Motor neuron (in vitro differentiated cells): ENCODE measurements at regions not wholly inside any gene's neighbourhood (a gene's known extent, or its start where the extent isn't known, plus 50 kb on each side); places are given as distances from the start of the nearest gene placed in this dataset.
A peak's percentile ranks its signal among the peaks of the same experiment; 100 is the strongest.

Source experiments
- ATAC-seq, 8 experiments: fragments of 200-7000 bp; cut with Tn5 transposase; replicated peaks in 6 of 8; 2 replicates each; pipeline ENCODE4 v1.8.0; 2021; ENCODE audit warnings: mild to moderate bottlenecking in 8 of 8, moderate library complexity in 8 of 8
- H3K27ac ChIP-seq, 2 donors: fragments of 250-450 bp; sonication (Bioruptor Pico); 2 replicates each; pipeline ENCODE4 v1.9.0; 2021; ENCODE audit warnings: antibody characterized with exemption in 2 of 2, mild to moderate bottlenecking in 2 of 2, moderate library complexity in 1 of 2
- H3K4me1 ChIP-seq, 2 donors: fragments of 250-450 bp; sonication (Bioruptor Pico); replicated peaks in 1 of 2; 2 replicates each; pipeline ENCODE4 v1.6.1; 2021; ENCODE audit warnings: antibody characterized with exemption in 2 of 2, mild to moderate bottlenecking in 2 of 2, moderate library complexity in 1 of 2
- H3K4me3 ChIP-seq, 5 donors: fragments of 250-450 bp; sonication (Bioruptor Pico); 2 replicates each; pipeline ENCODE4 v1.9.0; 2021; ENCODE audit warnings: antibody characterized with exemption in 5 of 5, mild to moderate bottlenecking in 5 of 5, moderate library complexity in 4 of 5
- WGBS, 10 experiments: fragments of 450-650 bp; shearing (Covaris generic); methylation state at CpG; one replicate each; pipeline ENCODE4 v1.0.0; 2022; 5-methylcytosine and 5-hydroxymethylcytosine counted together
- in situ Hi-C, 9 experiments: fragments of 400-800 bp; cut with MboI; loops; one replicate each; pipeline ENCODE4 v1.15.0; 2021; ENCODE audit warnings: low sequenced_read_pairs in 9 of 9, low pct_unique_long_range_greater_than_20kb in 2 of 9; ENCODE audit not compliant: unreplicated experiment in 9 of 9

- H3K27ac ChIP-seq: no peak overlapping the region
Observed at GRCh38 chr1:69129538-69129937, 438.2 kb upstream of the LRRC7 start.

DNA sequence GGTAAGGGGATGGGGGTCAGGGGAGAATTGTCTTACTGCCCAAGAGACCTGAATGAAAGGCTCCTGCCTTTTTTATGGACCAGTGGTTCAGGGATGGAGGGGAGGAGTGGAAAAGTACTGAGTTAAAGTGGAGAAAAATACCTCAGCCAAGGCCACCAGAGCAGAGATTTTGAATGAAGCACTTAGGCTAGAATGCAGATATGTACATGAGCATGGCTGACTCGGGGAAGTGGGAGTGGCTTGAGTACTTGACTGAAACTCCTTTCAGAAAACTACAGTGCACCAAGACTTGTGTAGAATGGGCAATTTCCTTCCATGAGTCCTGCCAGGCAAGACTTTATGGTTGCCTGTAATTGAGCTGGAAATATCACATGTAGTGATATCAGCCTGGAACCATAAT lies 429.6 kb upstream of the LRRC7 start:
- H3K4me1 ChIP-seq: no peaks in the 10 kb centered on the region
- 44 to 86% (median 61%) methylated on average over 1 of the region's 1 CpG; no CpG with 5 or more reads in 6 of the 10 experiments for WGBS, 10 experiments
- ATAC-seq: peak in 1 of 8 experiments; percentile 35
- in situ Hi-C loops: no loop called here
- H3K27ac ChIP-seq: no peak overlapping the region
- H3K4me3 ChIP-seq: no peak overlapping the region

More at GRCh38 chr1:69129538-69129937, 438.2 kb upstream of the LRRC7 start:
- Histone ChIP-seq H3K4me3 (no peak overlapping the region), H3K4me1 (peaks cover 2 to 12% of the 10 kb centered on the region in 2 donors)
- no peak for ATAC-seq
- in situ Hi-C loops: no loop called here
- 29 to 100% (median 66%) methylated on average over 1 to 4 of the region's 4 CpGs; no CpG with 5 or more reads in 2 of the 10 experiments for WGBS, 10 experiments

DNA sequence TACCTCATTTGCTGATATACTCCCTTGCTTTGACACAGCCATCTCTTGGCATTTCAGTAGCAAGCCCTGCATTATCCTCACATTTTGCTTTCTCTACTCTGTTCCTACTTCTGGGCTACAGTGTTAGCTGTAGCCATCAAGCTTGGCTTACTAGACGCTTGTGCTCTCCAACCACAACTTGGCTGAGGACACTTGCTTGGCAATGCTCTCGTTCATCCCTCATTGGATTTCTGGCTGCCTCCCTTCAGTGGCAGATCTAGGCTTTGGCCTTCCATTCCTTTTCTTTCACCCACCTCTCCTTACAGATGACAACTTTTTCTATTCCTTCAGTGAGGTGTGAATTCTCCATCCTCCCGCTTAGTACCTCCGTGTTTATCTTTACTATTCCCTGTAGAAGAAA lies 428.7 kb upstream of the LRRC7 start:
- no peak overlapping the region for H3K27ac ChIP-seq
- WGBS, 10 experiments: 0 to 100% (median 83%) methylated on average over 1 to 4 of the region's 4 CpGs; no CpG with 5 or more reads in 1 of the 10 experiments
- no peak for ATAC-seq
- H3K4me1 ChIP-seq: no peaks in the 10 kb centered on the region
- in situ Hi-C loops: no loop called here
- H3K4me3 ChIP-seq: no peak overlapping the region

GRCh38 chr1:69146303-69146702 lies 421.4 kb upstream of the LRRC7 start:
- Histone ChIP-seq H3K4me1 (no peaks in the 10 kb centered on the region), H3K27ac (no peak overlapping the region), H3K4me3 (no peak overlapping the region)
- WGBS, 10 experiments: 11 to 100% (median 80%) methylated on average over 2 to 3 of the region's 3 CpGs
- ATAC-seq: no peak
- in situ Hi-C loops: no loop called here

DNA sequence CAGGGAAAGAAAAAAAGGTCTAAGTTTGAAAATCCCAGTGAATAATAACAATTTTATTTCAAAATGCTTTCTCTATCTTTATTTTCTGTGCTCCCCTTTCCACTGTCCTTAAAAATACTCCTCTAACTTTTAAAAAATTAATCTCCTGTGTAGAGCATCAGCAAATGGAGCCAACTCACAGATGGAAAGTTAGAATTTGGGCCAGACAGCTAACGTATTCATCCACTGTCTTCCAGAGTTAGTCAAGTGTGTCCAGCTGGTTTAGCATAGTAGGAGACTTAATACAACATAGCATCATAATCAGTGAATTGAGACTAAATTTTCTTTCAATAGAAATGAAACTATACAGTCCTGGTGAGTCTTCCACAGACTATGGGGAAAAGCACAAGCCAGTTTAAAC lies 419.0 kb upstream of the LRRC7 start:
- in situ Hi-C loops: no loop called here
- no peak overlapping the region for H3K27ac ChIP-seq
- no peaks in the 10 kb centered on the region for H3K4me1 ChIP-seq
- H3K4me3 ChIP-seq: no peak overlapping the region
- no peak for ATAC-seq
- 0 to 100% (median 93%) methylated on average over 1 of the region's 1 CpG; no CpG with 5 or more reads in 3 of the 10 experiments for WGBS, 10 experiments

DNA sequence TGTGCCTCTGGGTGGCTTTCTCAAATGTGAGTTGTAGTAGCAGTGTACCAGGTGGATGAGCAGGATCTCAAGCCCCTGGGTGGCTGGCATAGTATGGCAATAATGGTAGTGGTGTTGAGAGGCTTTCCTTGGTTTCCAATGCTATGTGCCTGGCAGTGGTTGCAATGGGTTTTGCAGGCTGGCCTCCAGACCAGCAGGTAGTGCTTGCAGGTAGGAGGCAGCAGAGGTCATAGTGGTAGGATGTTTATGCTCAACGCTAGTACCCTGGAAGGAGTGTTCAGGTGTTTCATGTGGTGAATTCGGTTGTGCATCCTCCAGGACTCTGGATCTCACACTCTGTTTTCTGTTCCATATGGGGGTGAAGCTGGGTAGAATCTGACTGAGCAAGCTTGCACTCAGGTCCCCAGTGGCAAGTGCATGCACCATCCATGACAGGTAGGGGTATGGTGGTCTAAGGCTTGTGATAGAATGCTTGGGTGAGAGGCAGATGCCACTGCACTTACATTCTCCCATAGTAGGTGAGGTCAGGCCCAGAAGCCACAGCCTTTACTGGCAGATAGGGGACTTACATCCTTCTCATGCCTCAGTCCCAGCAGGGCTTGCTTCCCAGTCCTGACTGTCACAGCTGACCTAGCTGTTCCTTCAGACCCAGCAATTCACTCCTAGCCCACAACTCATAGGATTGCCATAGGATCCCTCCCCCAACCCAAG lies 410.5 kb upstream of the LRRC7 start:
- WGBS, 10 experiments: 20 to 100% (median 88%) methylated on average over 1 to 2 of the region's 2 CpGs; no CpG with 5 or more reads in 4 of the 10 experiments
- H3K27ac ChIP-seq: no peak overlapping the region

GRCh38 chr1:69163241-69163640 lies 404.5 kb upstream of the LRRC7 start:
- WGBS, 10 experiments: 56 to 100% (median 95%) methylated on average over 2 of the region's 2 CpGs; no CpG with 5 or more reads in 5 of the 10 experiments
- ATAC-seq: no peak
- H3K4me1 ChIP-seq: no peaks in the 10 kb centered on the region
- no peak overlapping the region for H3K27ac ChIP-seq
- in situ Hi-C loops: no loop called here
- no peak overlapping the region for H3K4me3 ChIP-seq

More for the DNA sequence above, 410.5 kb upstream of the LRRC7 start:
- no peak for ATAC-seq
- Histone ChIP-seq H3K4me3 (no peak overlapping the region), H3K4me1 (no peaks in the 10 kb centered on the region)
- in situ Hi-C loops: no loop called here

GRCh38 chr1:69163779-69164178 lies 403.9 kb upstream of the LRRC7 start:
- Histone ChIP-seq H3K27ac (no peak overlapping the region), H3K4me1 (no peaks in the 10 kb centered on the region), H3K4me3 (no peak overlapping the region)
- ATAC-seq: no peak
- in situ Hi-C loops: no loop called here

DNA sequence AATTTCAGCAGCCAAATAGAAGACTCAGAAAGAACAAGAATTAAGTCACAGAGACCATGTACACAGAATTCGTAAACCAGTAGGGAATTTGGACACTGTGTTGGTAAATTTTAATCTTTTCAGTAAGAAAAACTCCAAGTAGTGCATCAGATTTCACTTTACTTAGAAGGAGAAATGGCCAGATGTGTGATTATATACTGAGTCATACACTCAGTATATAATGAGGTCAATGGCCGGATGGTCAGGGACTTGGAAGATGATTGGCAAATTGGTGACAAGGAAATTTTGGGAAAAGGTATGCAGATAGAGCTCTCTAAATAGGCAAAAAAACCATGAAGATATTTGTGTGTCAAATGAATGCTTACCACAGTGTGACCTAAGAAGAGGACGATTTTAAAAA lies 399.8 kb upstream of the LRRC7 start:
- no peak for ATAC-seq
- in situ Hi-C loops: no loop called here
- WGBS, 10 experiments: 17 to 100% (median 67%) methylated on average over 1 to 3 of the region's 3 CpGs
- Histone ChIP-seq H3K4me1 (no peaks in the 10 kb centered on the region), H3K4me3 (no peak overlapping the region), H3K27ac (no peak overlapping the region)

- in situ Hi-C loops: no loop called here
- H3K4me3 ChIP-seq: no peak overlapping the region
- no peak overlapping the region for H3K27ac ChIP-seq
- no peaks in the 10 kb centered on the region for H3K4me1 ChIP-seq
- ATAC-seq: peak in 1 of 8 experiments; percentile 55
Observed at GRCh38 chr1:69171248-69171647, 396.5 kb upstream of the LRRC7 start.

- no peak for ATAC-seq
- in situ Hi-C loops: no loop called here
- no peaks in the 10 kb centered on the region for H3K4me1 ChIP-seq
- no peak overlapping the region for H3K4me3 ChIP-seq
- 6 to 82% (median 56%) methylated on average over 2 to 7 of the region's 7 CpGs for WGBS, 10 experiments
- H3K27ac ChIP-seq: no peak overlapping the region
Observed at GRCh38 chr1:69172003-69173000, 395.4 kb upstream of the LRRC7 start.

DNA sequence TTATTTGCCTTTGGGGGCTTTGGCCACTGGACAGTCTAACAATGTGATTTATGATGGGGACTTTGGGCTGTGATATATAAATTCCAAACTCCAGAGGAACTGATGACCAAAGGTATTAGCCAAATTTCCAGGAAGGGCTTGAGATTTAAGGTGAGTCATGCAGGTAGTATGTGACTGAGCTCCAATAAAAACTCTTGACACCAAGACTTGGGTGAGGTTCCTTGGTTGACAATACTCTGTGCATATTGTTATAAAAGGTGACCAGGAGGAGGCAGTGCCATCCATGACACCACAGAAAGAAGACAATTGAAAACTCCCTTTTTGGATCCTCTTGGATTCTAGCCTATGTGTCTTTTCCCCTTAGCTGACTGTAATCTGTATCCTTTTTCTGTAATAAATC lies 392.7 kb upstream of the LRRC7 start:
- no peak overlapping the region for H3K27ac ChIP-seq
- no peak overlapping the region for H3K4me3 ChIP-seq
- H3K4me1 ChIP-seq: no peaks in the 10 kb centered on the region
- no peak for ATAC-seq
- in situ Hi-C loops: no loop called here

GRCh38 chr1:69180358-69180757 lies 387.4 kb upstream of the LRRC7 start:
- no peak overlapping the region for H3K27ac ChIP-seq
- in situ Hi-C loops: no loop called here
- no peak for ATAC-seq
- no peaks in the 10 kb centered on the region for H3K4me1 ChIP-seq
- no peak overlapping the region for H3K4me3 ChIP-seq

GRCh38 chr1:69185378-69185777 lies 382.3 kb upstream of the LRRC7 start:
- H3K27ac ChIP-seq: no peak overlapping the region
- no peak for ATAC-seq
- in situ Hi-C loops: no loop called here
- H3K4me1 ChIP-seq: no peaks in the 10 kb centered on the region
- no peak overlapping the region for H3K4me3 ChIP-seq
